K562 (cell line): ENCODE measurements at regions not wholly inside any gene's neighbourhood (a gene's known extent, or its start where the extent isn't known, plus 50 kb on each side); places are given as distances from the start of the nearest gene placed in this dataset.

ENCODE experiments used
- ATAC-seq: fragments of 200-7000 bp; cut with Tn5 transposase; 3 replicates; pipeline ENCODE4 v1.9.1; 2020; ENCODE audit warnings: moderate library complexity
- BruUV-seq: library from RNA; stranded (reverse); fragments of 400-500 nt; replicated peaks from 2 replicates; lab custom pipeline; 2021; lab: Mats Ljungman, UMichigan
- CTCF ChIA-PET: fragments of 300-600 bp; formaldehyde crosslinking; extraction: SDS; loops from one replicate; lab custom pipeline; 2021; ENCODE audit warnings: low intra/inter-chr PET ratio; lab: Yijun Ruan, JAX
- POLR2A ChIA-PET: fragments of 300-600, 350-650 bp; sonication (Branson Sonifier 250); formaldehyde crosslinking; extraction: SDS; loops from one replicate; lab custom pipeline; 2021; ENCODE audit warnings: antibody characterized with exemption, inconsistent platforms; lab: Yijun Ruan, JAX
- DNase-seq, 4 experiments: peaks; one replicate each; pipeline versions ENCODE4 v3.0.0 to v3.0.0-alpha.2; 2011 to 2018; ENCODE audit warnings: low spot score in 3 of 4, mixed read lengths in 3 of 4; ENCODE audit errors: extremely low read depth in 1 of 4
- FAIRE-seq: peaks from 2 replicates; lab custom pipeline; 2011; peaks lifted over from hg19 to GRCh38; lab: Jason Lieb, UNC
- H2AFZ ChIP-seq: 2 replicates; pipeline ENCODE4 v1.6.0; 2011; ENCODE audit warnings: low read depth, low read length, control low read depth, inconsistent platforms
- H3K27ac ChIP-seq: fragments of 200-600 bp; 3 replicates; pipeline ENCODE4 v1.8.0; 2011; ENCODE audit warnings: low read depth, mild to moderate bottlenecking, control low read depth, inconsistent platforms, low read length, moderate library complexity, mixed read lengths; ENCODE audit errors: extremely low read depth
- H3K27me3 ChIP-seq, 2 experiments: fragments of 300-600 bp in 1 of 2; 2 replicates in 1 of 2; 3 replicates in 1 of 2; pipeline versions ENCODE4 v1.6.0 to v1.8.0; 2011; ENCODE audit warnings: inconsistent platforms in 2 of 2, low read length in 2 of 2, mild to moderate bottlenecking in 1 of 2, mixed read lengths in 1 of 2, moderate library complexity in 1 of 2; ENCODE audit not compliant: control insufficient read depth in 2 of 2, insufficient read depth in 2 of 2
- H3K36me3 ChIP-seq: fragments of 300-600 bp; 3 replicates; pipeline ENCODE4 v1.8.0; 2011; ENCODE audit warnings: mild to moderate bottlenecking, low read length, inconsistent platforms; ENCODE audit not compliant: control insufficient read depth, insufficient read depth
- H3K4me1 ChIP-seq, 2 experiments: fragments of 200-600 bp in 1 of 2; replicated peaks in 1 of 2; 2 replicates in 1 of 2; 3 replicates in 1 of 2; pipeline versions ENCODE4 v1.5.1 to v1.8.0; 2011; ENCODE audit warnings: inconsistent platforms in 2 of 2, low read length in 2 of 2, mild to moderate bottlenecking in 1 of 2, mixed read lengths in 1 of 2, moderate library complexity in 1 of 2; ENCODE audit not compliant: control insufficient read depth in 2 of 2, insufficient read depth in 2 of 2
- H3K4me2 ChIP-seq: 2 replicates; pipeline ENCODE4 v1.6.1; 2011; ENCODE audit warnings: low read length, control low read depth, inconsistent platforms, mixed read lengths; ENCODE audit not compliant: insufficient read depth
- H3K4me3 ChIP-seq: fragments of 200-600 bp; sonication (generic), shearing (Covaris generic); 2 replicates; pipeline ENCODE4 v1.5.1; 2016; ENCODE audit warnings: control low read depth, inconsistent platforms
- H3K79me2 ChIP-seq: fragments of 200-600 bp; 3 replicates; pipeline ENCODE4 v1.8.0; 2011; ENCODE audit warnings: low read length, inconsistent platforms; ENCODE audit not compliant: control insufficient read depth, insufficient read depth
- H3K9ac ChIP-seq, 2 experiments: 2 replicates each; pipeline versions ENCODE4 v1.6.0 to v1.6.1; 2011; ENCODE audit warnings: low read depth in 2 of 2, low read length in 2 of 2, control low read depth in 1 of 2, inconsistent platforms in 1 of 2, mild to moderate bottlenecking in 1 of 2, mixed read lengths in 1 of 2; ENCODE audit not compliant: insufficient read depth in 1 of 2
- H3K9me1 ChIP-seq: one replicate; pipeline ENCODE4 v1.6.0; 2011; ENCODE audit warnings: inconsistent platforms, mild to moderate bottlenecking, low read length, moderate library complexity; ENCODE audit not compliant: control insufficient read depth, insufficient read depth
- H3K9me3 ChIP-seq: replicated peaks from 2 replicates; pipeline ENCODE4 v1.5.1; 2011; ENCODE audit warnings: low read depth, low read length, inconsistent platforms; ENCODE audit not compliant: control insufficient read depth, insufficient read depth
- H4K20me1 ChIP-seq: replicated peaks from 2 replicates; pipeline ENCODE4 v1.6.1; 2011; ENCODE audit warnings: low read length, inconsistent platforms, mixed read lengths; ENCODE audit not compliant: control insufficient read depth, insufficient read depth
- CHAMP1 ChIP-seq: fragments of 450-650 bp; IDR thresholded peaks from 2 replicates; pipeline ENCODE4 v1.6.1; 2016; ENCODE audit warnings: mild to moderate bottlenecking
- E4F1 ChIP-seq: fragments of 250-450 bp; sonication (Bioruptor Pico); IDR thresholded peaks from 2 replicates; pipeline ENCODE4 v1.5.0; 2021; ENCODE audit warnings: mild to moderate bottlenecking, borderline replicate concordance
- HEY1 ChIP-seq: fragments of 250-450 bp; sonication (Bioruptor Pico); IDR thresholded peaks from 2 replicates; pipeline ENCODE4 v1.5.0; 2020; ENCODE audit warnings: mild to moderate bottlenecking, moderate library complexity, borderline replicate concordance
- IRF2 ChIP-seq: sonication (generic); formaldehyde crosslinking; IDR thresholded peaks from 2 replicates; pipeline ENCODE4 v1.8.1; 2022; ENCODE audit warnings: mild to moderate bottlenecking, missing genetic modification reagents
- KDM5B ChIP-seq: fragments of 200-600 bp; sonication (generic); IDR thresholded peaks from 2 replicates; pipeline ENCODE4 v1.6.1; 2012; ENCODE audit warnings: low read depth, mild to moderate bottlenecking, moderate library complexity, low read length, control low read depth, inconsistent platforms; ENCODE audit not compliant: insufficient replicate concordance
- KLF10 ChIP-seq: fragments of 250-450 bp; sonication (Bioruptor Pico); IDR thresholded peaks from 2 replicates; pipeline ENCODE4 v1.6.1; 2021; ENCODE audit warnings: matching md5 sums
- MTF1 ChIP-seq: fragments of 250-450 bp; sonication (Bioruptor Pico); IDR thresholded peaks from 2 replicates; pipeline ENCODE4 v1.9.0; 2021; ENCODE audit warnings: moderate library complexity, mild to moderate bottlenecking, inconsistent platforms, borderline replicate concordance
- PHB2 ChIP-seq: fragments of 450-650 bp; IDR thresholded peaks from 2 replicates; pipeline ENCODE4 v1.6.1; 2017; ENCODE audit warnings: low read depth
- PHF20 ChIP-seq: fragments of 450-650 bp; IDR thresholded peaks from 2 replicates; pipeline ENCODE4 v1.6.1; 2018; ENCODE audit not compliant: partially characterized antibody
- PHF8 ChIP-seq: fragments of 200-600 bp; sonication (generic); IDR thresholded peaks from 2 replicates; pipeline ENCODE4 v1.6.1; 2012; ENCODE audit warnings: mixed run types, mild to moderate bottlenecking, inconsistent platforms, low read length, moderate library complexity, borderline replicate concordance
- RBM15 ChIP-seq: fragments of 200-400 bp; formaldehyde crosslinking; IDR thresholded peaks from 2 replicates; pipeline ENCODE4 v1.6.1; 2018; ENCODE audit warnings: mild to moderate bottlenecking, low read length, moderate library complexity; ENCODE audit not compliant: insufficient read depth
- SIX5 ChIP-seq, 2 experiments: IDR thresholded peaks; 2 replicates each; pipeline ENCODE4 v1.6.1; 2011; ENCODE audit warnings: low read length in 2 of 2, borderline replicate concordance in 1 of 2, low read depth in 1 of 2, mild to moderate bottlenecking in 1 of 2, moderate library complexity in 1 of 2; ENCODE audit not compliant: insufficient read depth in 1 of 2
- TARDBP ChIP-seq: fragments of 450-650 bp; IDR thresholded peaks from 2 replicates; pipeline ENCODE4 v1.6.1; 2016
- USF1 ChIP-seq: sonication (generic); formaldehyde crosslinking; IDR thresholded peaks from 2 replicates; pipeline ENCODE4 v1.9.0; 2022; ENCODE audit warnings: mild to moderate bottlenecking, missing genetic modification reagents
- ZFP30 ChIP-seq: fragments of 250-450 bp; sonication (Bioruptor Pico); IDR thresholded peaks from 2 replicates; pipeline ENCODE4 v1.8.0; 2022; ENCODE audit warnings: moderate library complexity, mild to moderate bottlenecking, inconsistent platforms, borderline replicate concordance
- ZNF511 ChIP-seq: sonication (generic); formaldehyde crosslinking; IDR thresholded peaks from 2 replicates; pipeline ENCODE4 v1.8.0; 2022; ENCODE audit warnings: mild to moderate bottlenecking, missing genetic modification reagents
- WGBS: fragments of 100-300 bp; shearing (Covaris generic); methylation state at CpG from one replicate; pipeline ENCODE4 v1.1.6; 2016; ENCODE audit warnings: low coverage, mixed read lengths; ENCODE audit not compliant: insufficient coverage; ENCODE audit errors: missing lambda C conversion rate; 5-methylcytosine and 5-hydroxymethylcytosine counted together
- in situ Hi-C: fragments of 300-500 bp; cut with MboI; formaldehyde crosslinking; loops from 4 replicates; pipeline ENCODE4 v1.15.0; 2018; ENCODE audit warnings: inconsistent platforms, mixed read lengths
- intact Hi-C: fragments of 100-400 bp; cut with micrococcal nuclease; formaldehyde crosslinking; loops from 2 replicates; pipeline ENCODE4 v1.14.2; 2022

GRCh38 chr1:56298866-56299265, 280.5 kb downstream of the PLPP3 start (continued):
- TF ChIP-seq PHB2: no peak
- no peak for TF ChIP-seq PHF8
- TF ChIP-seq CHAMP1: no peak

GRCh38 chr1:56297904-56298303, 281.5 kb downstream of the PLPP3 start:
- in situ Hi-C loops (no loop called here), intact Hi-C loops (no loop called here)
- Histone ChIP-seq H3K79me2 (no peaks in the 10 kb centered on the region), H3K4me1 (no peaks in the 10 kb centered on the region), H3K36me3 (no peaks in the 10 kb centered on the region), H3K9me3 (no peaks in the 10 kb centered on the region), H3K9ac (no peak overlapping the region), H3K4me3 (no peak overlapping the region), H2AFZ (no peak overlapping the region), H3K9me1 (no peaks in the 10 kb centered on the region), H3K27ac (no peak overlapping the region), H3K4me2 (no peak overlapping the region), H3K27me3 (no peaks in the 10 kb centered on the region), H4K20me1 (no peaks in the 10 kb centered on the region)
- FAIRE-seq (no peak), ATAC-seq (no peak), DNase-seq (no peak)
- POLR2A ChIA-PET: no interaction called here
- CTCF ChIA-PET: no interaction called here
- BruUV-seq: no TSS peak
- 0% methylated on average over 2 of the region's 2 CpGs for WGBS
- no peak for TF ChIP-seq E4F1 (CRISPR knock-in tag)
- TF ChIP-seq ZNF511 (CRISPR knock-in tag): no peak
- TF ChIP-seq MTF1 (CRISPR knock-in tag): no peak
- TF ChIP-seq USF1 (CRISPR knock-in tag): no peak
- TF ChIP-seq RBM15: no peak
- TF ChIP-seq HEY1 (CRISPR knock-in tag): no peak
- TF ChIP-seq IRF2 (CRISPR knock-in tag): no peak
- TF ChIP-seq ZFP30 (CRISPR knock-in tag): no peak
- no peak for TF ChIP-seq KDM5B
- no peak for TF ChIP-seq PHF20
- TF ChIP-seq TARDBP: no peak
- no peak for TF ChIP-seq KLF10 (CRISPR knock-in tag)
- no peak for TF ChIP-seq SIX5 (IDR thresholded peaks at IDR 0.05; ENCODE audit: borderline replicate concordance in 1 of 2, insufficient read depth in 1 of 2, low read depth in 1 of 2, low read length in 2 of 2)
